HepG2 (cell line): ENCODE measurements at regions not wholly inside any gene's neighbourhood (a gene's known extent, or its start where the extent isn't known, plus 50 kb on each side); places are given as distances from the start of the nearest gene placed in this dataset.

Experiments used
- ATAC-seq: fragments of 200-7000 bp; cut with Tn5 transposase; 3 replicates; pipeline ENCODE4 v1.9.1; 2020; ENCODE audit warnings: mild to moderate bottlenecking, moderate library complexity
- BruUV-seq: library from RNA; stranded (reverse); fragments of 400-500 nt; replicated peaks from 2 replicates; lab custom pipeline; 2021; lab: Mats Ljungman, UMichigan
- CTCF ChIA-PET: fragments of 300-600 bp; formaldehyde crosslinking; extraction: SDS; loops from one replicate; lab custom pipeline; 2021; ENCODE audit warnings: low total read pairs, inconsistent platforms, low intra/inter-chr PET ratio; lab: Yijun Ruan, JAX
- POLR2A ChIA-PET: fragments of 350-600 bp; sonication (Branson Sonifier 250); formaldehyde crosslinking; loops from one replicate; lab custom pipeline; 2020; ENCODE audit warnings: antibody characterized with exemption, inconsistent platforms; lab: Yijun Ruan, JAX
- DNase-seq: peaks from one replicate; pipeline ENCODE4 v3.0.0-alpha.2; 2015; ENCODE audit warnings: low spot score
- FAIRE-seq: peaks from 3 replicates; lab custom pipeline; 2011; peaks lifted over from hg19 to GRCh38; lab: Jason Lieb, UNC
- H2AFZ ChIP-seq: one replicate; pipeline ENCODE4 v1.6.1; 2011; ENCODE audit warnings: low read length, inconsistent platforms
- H3K27ac ChIP-seq: fragments of 300-600 bp; 3 replicates; pipeline ENCODE4 v1.8.0; 2011; ENCODE audit warnings: mixed run types, mild to moderate bottlenecking, mixed read lengths, low read length, inconsistent platforms; ENCODE audit not compliant: insufficient read depth; ENCODE audit errors: extremely low read length
- H3K27me3 ChIP-seq, 2 experiments: fragments of 200-600 bp in 1 of 2; 2 replicates in 1 of 2; 3 replicates in 1 of 2; pipeline versions ENCODE4 v1.6.0 to v1.8.0; 2011; ENCODE audit warnings: low read length in 2 of 2, mild to moderate bottlenecking in 2 of 2, moderate library complexity in 2 of 2, inconsistent platforms in 1 of 2; ENCODE audit not compliant: insufficient read depth in 2 of 2, control insufficient read depth in 1 of 2
- H3K36me3 ChIP-seq, 2 experiments: fragments of 200-600 bp in 1 of 2; replicated peaks in 1 of 2; 2 replicates in 1 of 2; 3 replicates in 1 of 2; pipeline versions ENCODE4 v1.5.1 to v1.8.0; 2011; ENCODE audit warnings: low read length in 2 of 2, inconsistent platforms in 1 of 2; ENCODE audit not compliant: insufficient read depth in 2 of 2, control insufficient read depth in 1 of 2
- H3K4me1 ChIP-seq: 2 replicates; pipeline ENCODE4 v1.5.1; 2012; ENCODE audit warnings: low read length, inconsistent platforms; ENCODE audit not compliant: insufficient read depth
- H3K4me2 ChIP-seq: 2 replicates; pipeline ENCODE4 v1.6.0; 2011; ENCODE audit warnings: low read depth, low read length, inconsistent platforms
- H3K4me3 ChIP-seq, 3 experiments: fragments of 200-600 bp in 1 of 3; sonication (generic), shearing (Covaris generic) in 1 of 3; replicated peaks in 1 of 3; 2 replicates each; pipeline ENCODE4 v1.5.1; 2011 to 2016; ENCODE audit warnings: low read length in 3 of 3, inconsistent platforms in 2 of 3, low read depth in 2 of 3, mild to moderate bottlenecking in 2 of 3, control low read depth in 1 of 3, mixed read lengths in 1 of 3; ENCODE audit not compliant: insufficient read depth in 1 of 3
- H3K79me2 ChIP-seq: one replicate; pipeline ENCODE4 v1.6.1; 2011; ENCODE audit warnings: low read length, inconsistent platforms; ENCODE audit not compliant: insufficient read depth
- H3K9ac ChIP-seq: 2 replicates; pipeline ENCODE4 v1.6.0; 2011; ENCODE audit warnings: mild to moderate bottlenecking, low read depth, low read length, inconsistent platforms; ENCODE audit not compliant: insufficient read depth
- H3K9me3 ChIP-seq: 2 replicates; pipeline ENCODE4 v1.5.1; 2012; ENCODE audit warnings: mild to moderate bottlenecking, low read length
- H4K20me1 ChIP-seq: 2 replicates; pipeline ENCODE4 v1.6.0; 2011; ENCODE audit warnings: inconsistent platforms, mild to moderate bottlenecking, low read length, moderate library complexity; ENCODE audit not compliant: insufficient read depth
- AKAP8 ChIP-seq: sonication (generic); formaldehyde crosslinking; IDR thresholded peaks from 2 replicates; pipeline ENCODE4 v1.5.1; 2020; ENCODE audit warnings: mild to moderate bottlenecking, missing genetic modification reagents
- CBX1 ChIP-seq: IDR thresholded peaks from one replicate; pipeline ENCODE4 v1.6.1; 2016; ENCODE audit warnings: antibody characterized with exemption, low read depth
- DR1 ChIP-seq: sonication (generic); formaldehyde crosslinking; IDR thresholded peaks from 2 replicates; pipeline ENCODE4 v1.8.0; 2021; ENCODE audit warnings: mild to moderate bottlenecking, missing genetic modification reagents, inconsistent platforms
- HOXA7 ChIP-seq: sonication (generic); formaldehyde crosslinking; IDR thresholded peaks from 2 replicates; pipeline ENCODE4 v1.8.1; 2022; ENCODE audit warnings: mild to moderate bottlenecking, missing genetic modification reagents, moderate library complexity
- NONO ChIP-seq, 2 experiments: fragments of 450-650 bp in 1 of 2; sonication (generic) in 1 of 2; formaldehyde crosslinking in 1 of 2; IDR thresholded peaks in 1 of 2; conservative IDR thresholded peaks in 1 of 2; 2 replicates each; pipeline versions ENCODE4 v1.6.1 to v1.8.0; 2017 to 2022; ENCODE audit warnings: mild to moderate bottlenecking in 1 of 2, missing genetic modification reagents in 1 of 2, moderate library complexity in 1 of 2
- SALL1 ChIP-seq: sonication (generic); formaldehyde crosslinking; IDR thresholded peaks from 2 replicates; pipeline ENCODE4 v1.8.0; 2022; ENCODE audit warnings: mild to moderate bottlenecking, missing genetic modification reagents
- ZBTB1 ChIP-seq: sonication (generic); formaldehyde crosslinking; IDR thresholded peaks from 2 replicates; pipeline ENCODE4 v1.4.0; 2020; ENCODE audit warnings: missing genetic modification reagents, borderline replicate concordance
- ZC3H4 ChIP-seq: sonication (generic); formaldehyde crosslinking; IDR thresholded peaks from 2 replicates; pipeline ENCODE4 v1.4.0; 2020; ENCODE audit warnings: missing genetic modification reagents, borderline replicate concordance
- WGBS: methylation state at CpG from one replicate; pipeline ENCODE4 v1.1.6; 2017; ENCODE audit warnings: low lambda C conversion rate; 5-methylcytosine and 5-hydroxymethylcytosine counted together
- in situ Hi-C: cut with HindIII; loops from 2 replicates; pipeline ENCODE4 v1.10.0; 2017; ENCODE audit warnings: low pct_unique_long_range_greater_than_20kb; ENCODE audit not compliant: extremely low pct_ligation_motif_present
- intact Hi-C: fragments of 100-400 bp; cut with micrococcal nuclease; formaldehyde crosslinking; loops from one replicate; pipeline ENCODE4 v1.10.0; 2022; ENCODE audit not compliant: unreplicated experiment
- TF ChIP-seq, protein P1 (sequence below): sonication (generic); formaldehyde crosslinking; IDR thresholded peaks from 2 replicates; pipeline ENCODE4 v1.5.1; 2020; ENCODE audit warnings: mild to moderate bottlenecking, moderate library complexity, missing genetic modification reagents

DNA sequence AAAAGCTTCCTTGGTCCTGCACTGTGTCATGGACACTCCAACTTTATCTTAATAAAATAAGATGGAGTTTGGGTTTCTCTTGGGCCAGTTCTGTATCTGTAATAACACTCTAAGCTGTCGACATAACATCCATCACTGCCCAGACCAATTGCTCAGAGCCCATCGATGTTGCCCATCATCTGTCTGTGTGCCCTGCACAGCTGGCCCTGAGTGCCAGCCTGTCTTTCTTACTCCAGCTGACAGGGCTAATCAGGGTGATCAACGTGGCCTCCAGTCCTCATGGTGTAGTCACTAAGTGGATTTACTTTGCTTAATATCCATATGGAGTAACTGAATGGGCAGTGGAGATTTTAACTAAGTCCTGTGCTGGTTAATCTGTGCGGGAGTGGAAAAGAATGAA lies 419.8 kb upstream of the TPM1 start:
- no peak overlapping the region for H3K4me3 ChIP-seq
- POLR2A ChIA-PET = no interaction called here
- WGBS = 68% methylated on average over 4 of the region's 4 CpGs
- CTCF ChIA-PET = no interaction called here
- no peak overlapping the region for H2AFZ ChIP-seq
- H3K27ac ChIP-seq = no peak overlapping the region
- FAIRE-seq = no peak
- no peak overlapping the region for H3K9ac ChIP-seq
- BruUV-seq = no TSS peak
- no peaks in the 10 kb centered on the region for H3K79me2 ChIP-seq
- TF ChIP-seq HOXA7 (no peak), SALL1 (no peak)
- H4K20me1 ChIP-seq = no peaks in the 10 kb centered on the region
- no peaks in the 10 kb centered on the region for H3K9me3 ChIP-seq
- H3K27me3 ChIP-seq = no peaks in the 10 kb centered on the region
- H3K36me3 ChIP-seq = no peaks in the 10 kb centered on the region
- H3K4me1 ChIP-seq = no peaks in the 10 kb centered on the region
- in situ Hi-C loops (no loop called here), intact Hi-C loops (no loop called here)
- H3K4me2 ChIP-seq = no peak overlapping the region
- ATAC-seq = no peak
- DNase-seq = no peak

DNA sequence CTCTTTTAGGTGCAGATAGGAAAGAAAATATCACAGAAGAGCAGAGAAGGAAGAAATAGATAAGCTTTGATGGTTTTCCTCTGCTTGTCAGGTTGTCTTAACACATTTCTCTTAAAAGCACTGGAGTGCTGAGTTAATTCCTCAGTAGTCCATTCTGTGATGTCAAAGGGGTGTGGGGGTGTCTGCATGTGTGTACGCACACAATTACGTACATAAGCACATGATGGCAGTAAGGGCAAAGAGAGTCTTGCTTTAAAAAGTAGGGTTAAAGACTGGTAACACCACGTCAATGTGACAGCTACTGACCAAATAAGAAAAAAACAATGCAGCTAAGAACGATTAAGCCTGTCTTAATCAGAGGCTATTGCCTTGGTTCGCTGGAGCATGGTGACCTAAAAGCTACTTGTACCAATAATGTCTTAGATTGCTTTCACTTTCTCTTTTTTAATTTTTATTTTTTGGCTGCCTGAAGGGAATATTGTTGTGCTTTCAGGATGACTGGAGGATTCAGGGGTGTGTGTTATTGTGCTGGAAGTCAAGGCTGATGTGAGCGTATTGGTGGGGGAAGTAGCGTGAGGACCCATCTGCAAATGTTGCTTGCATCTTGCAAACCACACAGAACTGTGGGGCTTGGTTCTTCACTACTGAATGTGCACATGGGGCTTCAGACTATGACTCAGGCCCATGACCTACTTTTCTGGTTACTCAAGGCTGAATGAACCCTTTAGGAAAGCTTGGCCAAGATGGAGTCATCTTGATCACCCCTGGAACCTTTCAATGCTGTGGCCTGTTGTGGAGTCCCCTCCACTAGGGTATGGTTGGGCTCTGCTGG lies 417.8 kb upstream of the TPM1 start:
- Histone ChIP-seq H3K9ac (no peak overlapping the region), H3K36me3 (no peaks in the 10 kb centered on the region), H3K27me3 (no peaks in the 10 kb centered on the region), H3K9me3 (no peaks in the 10 kb centered on the region), H3K4me3 (no peak overlapping the region), H3K4me2 (no peak overlapping the region), H3K4me1 (no peaks in the 10 kb centered on the region), H2AFZ (no peak overlapping the region), H3K27ac (no peak overlapping the region), H3K79me2 (no peaks in the 10 kb centered on the region), H4K20me1 (no peaks in the 10 kb centered on the region)
- in situ Hi-C loops = no loop called here
- no peak for DNase-seq
- ATAC-seq = no peak
- ChIA-PET POLR2A (no interaction called here), CTCF (no interaction called here)
- WGBS = 73% methylated on average over 7 of the region's 7 CpGs
- intact Hi-C loops = no loop called here
- no TSS peak for BruUV-seq
- FAIRE-seq = no peak
- TF ChIP-seq ZC3H4 (CRISPR knock-in tag) (no peak), ZBTB1 (CRISPR knock-in tag) (no peak), NONO (IDR thresholded peaks at IDR 0.05) (no peak), NONO (CRISPR knock-in tag; conservative IDR thresholded peaks at IDR 0.05) (no peak), DR1 (no peak), CBX1 (no peak), AKAP8 (no peak)
- TF ChIP-seq, protein P1, sequence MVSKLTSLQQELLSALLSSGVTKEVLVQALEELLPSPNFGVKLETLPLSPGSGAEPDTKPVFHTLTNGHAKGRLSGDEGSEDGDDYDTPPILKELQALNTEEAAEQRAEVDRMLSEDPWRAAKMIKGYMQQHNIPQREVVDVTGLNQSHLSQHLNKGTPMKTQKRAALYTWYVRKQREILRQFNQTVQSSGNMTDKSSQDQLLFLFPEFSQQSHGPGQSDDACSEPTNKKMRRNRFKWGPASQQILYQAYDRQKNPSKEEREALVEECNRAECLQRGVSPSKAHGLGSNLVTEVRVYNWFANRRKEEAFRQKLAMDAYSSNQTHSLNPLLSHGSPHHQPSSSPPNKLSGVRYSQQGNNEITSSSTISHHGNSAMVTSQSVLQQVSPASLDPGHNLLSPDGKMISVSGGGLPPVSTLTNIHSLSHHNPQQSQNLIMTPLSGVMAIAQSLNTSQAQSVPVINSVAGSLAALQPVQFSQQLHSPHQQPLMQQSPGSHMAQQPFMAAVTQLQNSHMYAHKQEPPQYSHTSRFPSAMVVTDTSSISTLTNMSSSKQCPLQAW (CRISPR knock-in tag) = no peak
